Stimulated activated CD4-positive, alpha-beta T cell treated with anti-CD3 and anti-CD28 coated beads, Interleukin-15, amount 100 ng/mL, for 1 hour (primary cell): ENCODE measurements at regions not wholly inside any gene's neighbourhood (a gene's known extent, or its start where the extent isn't known, plus 50 kb on each side); places are given as distances from the start of the nearest gene placed in this dataset.

ENCODE experiments used
- DNase-seq, 2 donors: peaks; one replicate each; pipeline ENCODE4 v3.0.0-alpha.2; 2020; ENCODE audit warnings: low read depth in 1 of 2, low spot score in 1 of 2

- DNase-seq: no peak
Observed at GRCh38 chr2:147559070-147559725, 285.6 kb upstream of the ACVR2A start.

GRCh38 chr2:147558620-147559019 lies 286.2 kb upstream of the ACVR2A start:
- no peak for DNase-seq

- no peak for DNase-seq
Observed at GRCh38 chr2:147554521-147555107, 290.2 kb upstream of the ACVR2A start.

GRCh38 chr2:147553775-147554271 lies 291.0 kb upstream of the ACVR2A start:
- DNase-seq: no peak

GRCh38 chr2:147550995-147551731 lies 293.7 kb upstream of the ACVR2A start:
- DNase-seq: no peak

GRCh38 chr2:147549054-147549453 lies 295.8 kb upstream of the ACVR2A start:
- DNase-seq: no peak

- no peak for DNase-seq
Observed at GRCh38 chr2:147548451-147548850, 296.4 kb upstream of the ACVR2A start.

GRCh38 chr2:147547440-147547839 lies 297.4 kb upstream of the ACVR2A start:
- DNase-seq: no peak

GRCh38 chr2:147546109-147546508 lies 298.7 kb upstream of the ACVR2A start:
- DNase-seq: no peak

GRCh38 chr2:147543056-147543455 lies 301.8 kb upstream of the ACVR2A start:
- DNase-seq: no peak

- DNase-seq: no peak
Observed at GRCh38 chr2:147542351-147542750, 302.5 kb upstream of the ACVR2A start.

- no peak for DNase-seq
Observed at GRCh38 chr2:147541314-147541713, 303.5 kb upstream of the ACVR2A start.

- DNase-seq: no peak
Observed at GRCh38 chr2:147538821-147539220, 306.0 kb upstream of the ACVR2A start.

GRCh38 chr2:147538088-147538487 lies 306.7 kb upstream of the ACVR2A start:
- DNase-seq: no peak

GRCh38 chr2:147531269-147531668 lies 313.6 kb upstream of the ACVR2A start:
- no peak for DNase-seq

- no peak for DNase-seq
Observed at GRCh38 chr2:147530033-147530432, 314.8 kb upstream of the ACVR2A start.

- no peak for DNase-seq
Observed at GRCh38 chr2:147525819-147526489, 318.9 kb upstream of the ACVR2A start.

GRCh38 chr2:147524912-147525311 lies 319.9 kb upstream of the ACVR2A start:
- no peak for DNase-seq

- no peak for DNase-seq
Observed at GRCh38 chr2:147523415-147523814, 321.4 kb upstream of the ACVR2A start.

- DNase-seq: no peak
Observed at GRCh38 chr2:147521936-147522335, 322.9 kb upstream of the ACVR2A start.

GRCh38 chr2:147520817-147521216 lies 324.0 kb upstream of the ACVR2A start:
- DNase-seq: no peak

GRCh38 chr2:147519178-147519577 lies 325.7 kb upstream of the ACVR2A start:
- DNase-seq: no peak
